Caco-2 (cell line): ENCODE measurements at regions not wholly inside any gene's neighbourhood (a gene's known extent, or its start where the extent isn't known, plus 50 kb on each side); places are given as distances from the start of the nearest gene placed in this dataset.

Experiments used
- BruUV-seq: library from RNA; stranded (reverse); fragments of 400-500 nt; replicated peaks from 2 replicates; lab custom pipeline; 2021; lab: Mats Ljungman, UMichigan
- CTCF ChIA-PET: fragments of 300-600 bp; sonication (Branson Sonifier 250); formaldehyde crosslinking; loops from one replicate; lab custom pipeline; 2022; ENCODE audit warnings: antibody characterized with exemption; lab: Charles Lee
- POLR2A ChIA-PET: fragments of 300-600 bp; sonication (Branson Sonifier 250); formaldehyde crosslinking; loops from one replicate; lab custom pipeline; 2022; ENCODE audit warnings: antibody characterized with exemption; lab: Charles Lee
- DNase-seq, 2 experiments: peaks; one replicate each; pipeline versions ENCODE4 v3.0.0 to v3.0.0-alpha.2; 2020 to 2022
- H3K27me3 ChIP-seq: replicated peaks from 2 replicates; pipeline ENCODE4 v1.6.0; 2011; ENCODE audit warnings: low read length; ENCODE audit not compliant: control insufficient read depth, insufficient read depth
- H3K36me3 ChIP-seq: 2 replicates; pipeline ENCODE4 v1.5.1; 2011; ENCODE audit warnings: low read length; ENCODE audit not compliant: control insufficient read depth, insufficient read depth
- H3K4me1 ChIP-seq: fragments of 250-450 bp; sonication (Bioruptor Pico); 2 replicates; pipeline ENCODE4 v1.5.1; 2020; ENCODE audit warnings: mild to moderate bottlenecking
- H3K4me3 ChIP-seq: 2 replicates; pipeline ENCODE4 v1.5.1; 2011; ENCODE audit warnings: low read depth, mild to moderate bottlenecking, control low read depth, low read length
- H3K9me3 ChIP-seq: fragments of 250-450 bp; sonication (Bioruptor Pico); 2 replicates; pipeline ENCODE4 v1.5.1; 2020; ENCODE audit warnings: mild to moderate bottlenecking, moderate library complexity
- H3K27ac Mint-ChIP-seq: one replicate; pipeline ENCODE4 v1.8.0; 2022; ENCODE audit warnings: mixed read lengths; ENCODE audit not compliant: unreplicated experiment
- H3K27me3 Mint-ChIP-seq: one replicate; pipeline ENCODE4 v1.8.0; 2022; ENCODE audit warnings: mixed read lengths; ENCODE audit not compliant: insufficient read depth, unreplicated experiment
- H3K36me3 Mint-ChIP-seq: one replicate; pipeline ENCODE4 v1.8.0; 2022; ENCODE audit warnings: mild to moderate bottlenecking, mixed read lengths; ENCODE audit not compliant: insufficient read depth, unreplicated experiment
- H3K4me1 Mint-ChIP-seq: one replicate; pipeline ENCODE4 v1.8.0; 2022; ENCODE audit warnings: low read depth, mixed read lengths; ENCODE audit not compliant: unreplicated experiment
- H3K4me3 Mint-ChIP-seq: one replicate; pipeline ENCODE4 v1.8.0; 2022; ENCODE audit warnings: mild to moderate bottlenecking, moderate library complexity, mixed read lengths; ENCODE audit not compliant: unreplicated experiment
- H3K9me3 Mint-ChIP-seq: one replicate; pipeline ENCODE4 v1.8.0; 2022; ENCODE audit warnings: mixed read lengths; ENCODE audit not compliant: unreplicated experiment
- CTCF ChIP-seq, 2 experiments: fragments of 200-600 bp in 1 of 2; IDR thresholded peaks; 1 replicate in 1 of 2; 2 replicates in 1 of 2; pipeline versions ENCODE4 v1.5.1 to v1.8.0; 2011 to 2022; ENCODE audit warnings: antibody characterized with exemption in 1 of 2, control low read depth in 1 of 2, inconsistent platforms in 1 of 2, low read depth in 1 of 2, low read length in 1 of 2, mild to moderate bottlenecking in 1 of 2, moderate library complexity in 1 of 2; ENCODE audit not compliant: insufficient read depth in 1 of 2, severe bottlenecking in 1 of 2, unreplicated experiment in 1 of 2
- intact Hi-C: fragments of 100-400 bp; cut with micrococcal nuclease; formaldehyde crosslinking; loops from one replicate; pipeline ENCODE4 v1.10.0; 2022; ENCODE audit not compliant: unreplicated experiment

- POLR2A ChIA-PET = no interaction called here
- Mint-ChIP-seq H3K36me3 (no peaks in the 10 kb centered on the region), H3K4me1 (no peaks in the 10 kb centered on the region), H3K27ac (no peak overlapping the region), H3K9me3 (no peaks in the 10 kb centered on the region), H3K4me3 (no peak overlapping the region), H3K27me3 (peaks cover 5% of the 10 kb centered on the region)
- H3K4me3 ChIP-seq = no peak overlapping the region
- intact Hi-C loops = no loop called here
- H3K27me3 ChIP-seq = no peaks in the 10 kb centered on the region
- TF ChIP-seq CTCF (IDR thresholded peaks at IDR 0.05; ENCODE audit: insufficient read depth in 1 of 2, low read depth in 1 of 2, low read length in 1 of 2, severe bottlenecking in 1 of 2, unreplicated experiment in 1 of 2) = no peak
- DNase-seq = no peak
- CTCF ChIA-PET = no interaction called here
- no peaks in the 10 kb centered on the region for H3K4me1 ChIP-seq
- no peaks in the 10 kb centered on the region for H3K36me3 ChIP-seq
- no peaks in the 10 kb centered on the region for H3K9me3 ChIP-seq
- no TSS peak for BruUV-seq
These were observed 82.8 kb upstream of the PDE1C start for GRCh38 chr7:32153006-32153405.

- Histone ChIP-seq H3K4me1 (no peaks in the 10 kb centered on the region), H3K27me3 (no peaks in the 10 kb centered on the region), H3K9me3 (no peaks in the 10 kb centered on the region), H3K36me3 (no peaks in the 10 kb centered on the region), H3K4me3 (no peak overlapping the region)
- Mint-ChIP-seq H3K9me3 (no peaks in the 10 kb centered on the region), H3K27me3 (peaks cover 5% of the 10 kb centered on the region), H3K27ac (no peak overlapping the region), H3K4me1 (no peaks in the 10 kb centered on the region), H3K36me3 (no peaks in the 10 kb centered on the region), H3K4me3 (no peak overlapping the region)
- no TSS peak for BruUV-seq
- intact Hi-C loops = no loop called here
- ChIA-PET CTCF (no interaction called here), POLR2A (no interaction called here)
- TF ChIP-seq CTCF (IDR thresholded peaks at IDR 0.05; ENCODE audit: insufficient read depth in 1 of 2, low read depth in 1 of 2, low read length in 1 of 2, severe bottlenecking in 1 of 2, unreplicated experiment in 1 of 2) = no peak
- DNase-seq = no peak
These were observed 82.4 kb upstream of the PDE1C start for GRCh38 chr7:32152576-32152975.

- BruUV-seq = no TSS peak
- Mint-ChIP-seq H3K36me3 (no peaks in the 10 kb centered on the region), H3K4me3 (no peak overlapping the region), H3K27ac (no peak overlapping the region), H3K27me3 (peaks cover 5% of the 10 kb centered on the region), H3K4me1 (no peaks in the 10 kb centered on the region), H3K9me3 (no peaks in the 10 kb centered on the region)
- DNase-seq = no peak
- H3K4me3 ChIP-seq = no peak overlapping the region
- no peaks in the 10 kb centered on the region for H3K27me3 ChIP-seq
- no peaks in the 10 kb centered on the region for H3K9me3 ChIP-seq
- intact Hi-C loops = no loop called here
- TF ChIP-seq CTCF (IDR thresholded peaks at IDR 0.05; ENCODE audit: insufficient read depth in 1 of 2, low read depth in 1 of 2, low read length in 1 of 2, severe bottlenecking in 1 of 2, unreplicated experiment in 1 of 2) = no peak
- H3K4me1 ChIP-seq = no peaks in the 10 kb centered on the region
- no peaks in the 10 kb centered on the region for H3K36me3 ChIP-seq
- ChIA-PET POLR2A (no interaction called here), CTCF (no interaction called here)
These were observed 80.4 kb upstream of the PDE1C start for GRCh38 chr7:32150589-32150988.
